HG03039 (cell line): ENCODE measurements at regions not wholly inside any gene's neighbourhood (a gene's known extent, or its start where the extent isn't known, plus 50 kb on each side); places are given as distances from the start of the nearest gene placed in this dataset.
"Not testable (repeated sequence)": the region's sequence is repeated elsewhere in the genome, so short reads cannot be mapped to it uniquely, and the experiment has no call there.

Source experiments
- ATAC-seq: cut with Tn5 transposase; IDR thresholded peaks from one replicate; pipeline ENCODE4 v1.9.1; 2021; ENCODE audit warnings: mild to moderate bottlenecking, moderate library complexity; ENCODE audit not compliant: unreplicated experiment

DNA sequence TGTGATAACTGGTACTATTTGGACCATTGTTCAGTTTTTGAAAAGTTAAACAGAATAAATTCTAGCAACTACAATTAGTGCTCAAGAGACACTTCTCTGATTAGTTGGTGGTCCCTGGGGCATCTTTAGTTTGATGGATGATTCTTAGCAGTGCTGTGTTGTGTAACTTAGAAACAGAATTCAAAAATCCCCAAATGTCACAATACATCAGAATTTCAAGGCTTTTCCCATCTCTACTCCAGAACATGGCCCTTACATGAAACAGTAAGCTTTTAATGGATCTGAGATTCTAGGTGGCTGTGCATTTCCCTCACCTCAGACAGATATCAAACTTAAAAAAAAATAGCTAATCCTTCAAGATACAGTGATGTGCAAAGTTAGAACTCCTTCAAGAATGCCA lies 104.4 kb upstream of the CXCL13 start:
- no peak for ATAC-seq

DNA sequence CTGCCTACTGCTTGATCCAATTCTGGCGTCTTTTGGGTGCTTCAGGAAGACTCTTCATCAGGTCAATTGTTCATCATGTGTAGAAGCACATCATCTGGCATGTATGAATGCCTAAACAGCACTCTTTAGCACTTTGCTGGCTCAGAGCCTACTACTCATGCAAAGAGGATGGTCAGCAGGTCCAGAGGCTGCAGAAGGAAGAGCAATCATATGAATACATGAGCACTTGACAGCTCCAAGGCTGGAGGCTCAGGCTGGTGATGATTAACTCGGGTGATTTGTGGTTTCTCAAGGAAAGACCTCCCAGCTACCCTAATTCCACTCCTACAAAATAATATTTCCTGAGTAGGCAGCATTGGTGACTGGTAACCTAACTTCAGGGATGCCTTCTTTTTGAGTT lies 103.8 kb upstream of the CXCL13 start:
- ATAC-seq = no peak

DNA sequence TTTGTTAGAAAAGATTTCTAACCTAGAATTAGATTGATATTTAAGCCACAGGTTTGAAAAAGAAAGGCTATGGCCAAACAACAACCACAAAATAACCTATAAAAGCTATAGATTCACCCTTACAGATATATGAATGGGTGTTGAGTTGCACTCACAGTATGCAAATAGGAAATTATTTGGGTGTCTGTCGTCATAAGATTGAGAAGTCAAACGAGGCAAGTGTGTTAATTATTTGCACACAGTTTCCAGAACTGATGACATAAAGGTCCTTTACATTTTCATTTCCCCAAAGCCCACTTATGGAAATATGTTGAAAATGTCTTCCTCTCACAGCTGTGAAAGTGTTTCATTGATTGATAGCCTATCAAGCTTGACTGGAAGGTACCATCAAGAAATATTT lies 101.2 kb upstream of the CXCL13 start:
- ATAC-seq = no peak

DNA sequence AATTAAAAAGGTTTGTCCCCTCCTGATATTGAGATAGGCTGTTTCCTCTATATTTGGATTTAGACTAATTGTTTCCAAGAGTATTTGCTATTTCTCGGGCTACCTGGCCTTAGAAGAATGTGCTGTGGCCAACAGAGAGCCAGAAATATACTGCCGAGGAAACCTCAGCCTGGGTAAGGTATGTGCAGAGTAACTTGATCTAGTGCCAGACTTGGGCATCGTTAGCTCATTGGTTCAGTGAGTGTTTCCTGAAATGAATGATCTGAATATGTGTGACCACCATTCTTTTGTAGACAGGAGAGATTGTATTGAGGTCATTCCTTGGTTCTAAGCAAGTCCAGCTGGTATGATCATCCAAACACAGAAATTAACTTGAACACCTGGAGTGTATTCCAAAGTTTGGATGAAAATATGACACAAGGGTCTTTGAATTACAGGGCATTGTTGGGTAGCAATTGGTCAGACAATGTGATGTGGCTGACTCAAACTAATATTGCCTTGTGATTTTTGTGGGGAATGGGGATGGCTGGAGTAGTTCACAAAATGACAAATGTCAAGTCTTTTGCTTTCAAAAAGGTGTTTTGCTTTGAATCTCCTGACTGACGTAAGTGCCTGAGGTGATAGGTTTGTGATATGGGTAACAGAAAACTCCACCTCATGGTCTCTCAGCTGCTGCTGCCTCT lies 100.2 kb upstream of the CXCL13 start:
- no peak for ATAC-seq

DNA sequence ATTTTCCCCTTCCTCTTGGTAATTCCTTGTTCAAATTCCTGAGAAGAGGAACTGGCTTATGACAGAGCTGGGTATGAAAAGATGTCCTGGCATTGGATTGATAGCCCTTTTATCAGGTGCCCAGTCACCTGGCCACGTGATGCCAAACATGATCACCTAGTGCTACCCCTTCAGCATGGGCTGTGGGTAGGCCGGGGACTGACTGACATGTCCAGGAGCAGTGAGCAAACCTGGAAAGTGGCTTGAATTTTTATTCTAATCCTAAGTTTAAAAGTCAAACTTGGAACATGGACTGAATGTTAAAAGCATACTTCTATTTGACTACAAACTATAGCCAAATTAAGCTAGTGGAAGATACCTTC lies 99.7 kb upstream of the CXCL13 start:
- ATAC-seq = no peak

DNA sequence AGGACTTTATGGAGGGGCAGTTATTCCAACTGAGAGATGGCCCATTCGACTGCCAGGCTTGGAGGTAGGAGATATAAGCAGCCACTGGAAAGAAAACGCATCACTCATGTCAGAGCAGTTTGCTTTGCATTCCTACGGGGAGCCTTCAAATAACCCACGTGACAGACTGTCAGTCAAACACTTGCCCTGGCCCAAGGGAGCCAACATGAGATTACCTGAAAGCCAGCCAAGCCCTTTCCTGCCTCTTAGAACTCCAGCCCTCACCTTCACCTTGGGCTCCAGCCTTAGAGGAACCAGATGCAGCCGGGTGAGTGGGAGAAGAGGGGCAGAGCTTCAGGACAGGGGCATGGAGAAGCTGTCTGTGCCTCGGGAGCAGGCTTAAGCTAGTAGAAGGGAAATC lies 95.3 kb upstream of the CXCL13 start:
- ATAC-seq = no peak

DNA sequence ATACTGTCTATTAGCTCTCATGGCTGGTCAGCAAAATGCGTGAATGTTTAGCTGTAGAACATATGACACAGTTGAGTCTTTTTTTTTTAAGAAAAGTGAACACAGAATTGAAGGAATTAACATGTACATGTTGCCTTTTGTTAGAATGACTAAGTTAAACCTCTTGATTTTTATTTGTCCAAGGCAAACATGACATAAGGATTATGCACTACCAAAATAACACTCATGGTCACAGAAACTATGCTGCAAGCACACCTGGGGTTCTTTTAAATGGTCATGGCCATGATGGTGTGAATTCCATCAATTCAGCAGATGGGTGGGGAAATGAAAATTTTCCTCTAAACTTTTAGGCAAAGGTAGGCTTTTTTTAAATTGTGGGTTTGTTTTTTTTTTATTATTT lies 80.1 kb upstream of the CXCL13 start:
- no peak for ATAC-seq

DNA sequence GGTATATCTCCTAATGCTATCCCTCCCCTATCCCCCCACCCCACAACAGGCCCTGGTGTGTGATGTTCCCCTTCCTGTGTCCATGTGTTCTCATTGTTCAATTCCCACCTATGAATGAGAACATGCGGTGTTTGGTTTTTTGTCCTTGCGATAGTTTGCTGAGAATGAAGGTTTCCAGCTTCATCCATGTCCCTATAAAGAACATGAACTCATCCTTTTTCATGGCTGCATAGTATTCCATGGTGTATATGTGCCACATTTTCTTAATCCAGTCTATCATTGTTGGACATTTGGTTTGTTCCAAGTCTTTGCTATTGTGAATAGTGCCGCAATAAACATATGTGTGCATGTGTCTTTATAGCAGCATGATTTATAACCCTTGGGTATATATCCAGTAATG lies 77.7 kb upstream of the CXCL13 start:
- ATAC-seq = not testable (repeated sequence)

DNA sequence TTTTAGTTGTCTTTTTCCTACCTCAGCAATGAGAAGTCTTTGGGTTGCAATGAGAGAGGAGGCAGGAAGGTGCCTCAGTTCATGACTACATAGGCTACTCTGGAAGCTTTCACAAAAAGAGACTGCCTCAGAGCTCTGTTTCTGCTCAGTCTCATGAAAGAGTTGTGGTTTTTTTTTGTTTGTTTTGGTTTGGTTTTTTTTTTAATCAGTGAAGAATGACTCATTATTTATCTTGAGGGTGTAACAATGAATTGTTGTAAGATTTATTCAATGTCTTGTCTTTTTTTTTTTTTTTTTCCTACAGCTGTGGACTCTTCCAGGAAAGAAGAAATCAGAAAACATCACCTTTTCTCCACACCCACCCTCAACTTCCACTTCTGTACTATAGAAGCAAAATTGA lies 67.5 kb upstream of the CXCL13 start:
- no peak for ATAC-seq

DNA sequence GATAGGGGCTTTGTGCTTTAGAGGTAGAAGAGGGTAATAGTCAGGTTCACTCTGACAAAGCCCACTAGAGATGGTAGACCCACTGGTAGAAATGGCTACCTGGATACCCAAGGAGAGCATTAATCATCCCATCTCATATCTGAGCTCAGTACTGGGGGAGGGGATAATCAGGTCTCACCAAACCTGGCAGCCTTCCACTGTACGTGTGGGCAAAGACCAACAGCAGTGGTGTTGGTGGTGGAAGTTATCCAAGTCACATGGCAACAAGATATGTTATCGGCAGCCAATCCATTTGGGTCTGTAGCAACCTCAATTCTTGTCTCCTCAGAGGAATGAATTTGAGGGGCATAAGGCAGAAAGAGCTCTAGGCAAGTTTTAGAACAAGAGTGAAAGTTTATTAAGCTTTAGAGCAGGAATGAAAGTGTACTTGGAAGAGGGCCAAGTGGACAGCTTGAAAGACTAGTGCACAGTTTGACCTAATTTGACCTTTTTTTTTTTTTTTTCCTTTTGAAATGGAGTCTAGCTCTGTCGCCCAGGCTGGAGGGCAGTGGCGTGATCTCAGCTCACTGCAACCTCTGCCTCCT lies 67.0 kb upstream of the CXCL13 start:
- no peak for ATAC-seq
